Breast epithelium (tissue), 3 donors: ENCODE measurements at regions not wholly inside any gene's neighbourhood (a gene's known extent, or its start where the extent isn't known, plus 50 kb on each side); places are given as distances from the start of the nearest gene placed in this dataset.

Experiments
- CTCF ChIP-seq, 3 donors: fragments of 450-650 bp; IDR thresholded peaks; one replicate each; pipeline ENCODE4 v1.5.1; 2016 to 2017; ENCODE audit warnings: antibody characterized with exemption in 3 of 3, mild to moderate bottlenecking in 3 of 3, moderate library complexity in 3 of 3
- POLR2A ChIP-seq: fragments of 450-650 bp; IDR thresholded peaks from one replicate; pipeline ENCODE4 v1.6.1; 2016; ENCODE audit warnings: antibody characterized with exemption, mild to moderate bottlenecking, moderate library complexity
- POLR2AphosphoS5 ChIP-seq, 3 donors: sonication (generic); formaldehyde crosslinking; IDR thresholded peaks; one replicate each; pipeline ENCODE4 v1.6.1; 2017; ENCODE audit warnings: antibody characterized with exemption in 3 of 3

- TF ChIP-seq CTCF (IDR thresholded peaks at IDR 0.05): no peak
- no peak for TF ChIP-seq POLR2A
- no peak for TF ChIP-seq POLR2AphosphoS5 (IDR thresholded peaks at IDR 0.05)
Observed at GRCh38 chr10:128484041-128484440, 357.8 kb upstream of the MKI67 start.
